Activated naive CD4-positive, alpha-beta T cell treated with anti-CD3 and anti-CD28 coated beads for 36 hours (primary cell): ENCODE measurements at regions not wholly inside any gene's neighbourhood (a gene's known extent, or its start where the extent isn't known, plus 50 kb on each side); places are given as distances from the start of the nearest gene placed in this dataset.
A peak's percentile ranks its signal among the peaks of the same experiment; 100 is the strongest.

Experiments
- CTCF ChIA-PET: fragments of 350-600 bp; sonication (Branson Sonifier 250); formaldehyde crosslinking; loops from one replicate; lab custom pipeline; 2021; ENCODE audit warnings: antibody characterized with exemption; lab: Charles Lee
- DNase-seq: peaks from one replicate; pipeline ENCODE4 v3.0.0-alpha.2; 2020
- H3K27ac Mint-ChIP-seq: one replicate; pipeline ENCODE4 v1.8.0; 2021; ENCODE audit warnings: mild to moderate bottlenecking, mixed read lengths
- H3K27me3 Mint-ChIP-seq: one replicate; pipeline ENCODE4 v1.8.0; 2021; ENCODE audit warnings: low read depth, mixed read lengths
- H3K36me3 Mint-ChIP-seq: one replicate; pipeline ENCODE4 v1.8.0; 2021; ENCODE audit warnings: low read depth, mixed read lengths
- H3K4me1 Mint-ChIP-seq: one replicate; pipeline ENCODE4 v1.8.0; 2021; ENCODE audit warnings: low read depth, mixed read lengths
- H3K4me3 Mint-ChIP-seq: one replicate; pipeline ENCODE4 v1.8.0; 2021; ENCODE audit warnings: mild to moderate bottlenecking, moderate library complexity, mixed read lengths
- H3K9me3 Mint-ChIP-seq: one replicate; pipeline ENCODE4 v1.8.0; 2021; ENCODE audit warnings: mixed read lengths
- intact Hi-C: fragments of 100-400 bp; cut with micrococcal nuclease; formaldehyde crosslinking; loops from one replicate; pipeline ENCODE4 v1.15.1; 2023

DNA sequence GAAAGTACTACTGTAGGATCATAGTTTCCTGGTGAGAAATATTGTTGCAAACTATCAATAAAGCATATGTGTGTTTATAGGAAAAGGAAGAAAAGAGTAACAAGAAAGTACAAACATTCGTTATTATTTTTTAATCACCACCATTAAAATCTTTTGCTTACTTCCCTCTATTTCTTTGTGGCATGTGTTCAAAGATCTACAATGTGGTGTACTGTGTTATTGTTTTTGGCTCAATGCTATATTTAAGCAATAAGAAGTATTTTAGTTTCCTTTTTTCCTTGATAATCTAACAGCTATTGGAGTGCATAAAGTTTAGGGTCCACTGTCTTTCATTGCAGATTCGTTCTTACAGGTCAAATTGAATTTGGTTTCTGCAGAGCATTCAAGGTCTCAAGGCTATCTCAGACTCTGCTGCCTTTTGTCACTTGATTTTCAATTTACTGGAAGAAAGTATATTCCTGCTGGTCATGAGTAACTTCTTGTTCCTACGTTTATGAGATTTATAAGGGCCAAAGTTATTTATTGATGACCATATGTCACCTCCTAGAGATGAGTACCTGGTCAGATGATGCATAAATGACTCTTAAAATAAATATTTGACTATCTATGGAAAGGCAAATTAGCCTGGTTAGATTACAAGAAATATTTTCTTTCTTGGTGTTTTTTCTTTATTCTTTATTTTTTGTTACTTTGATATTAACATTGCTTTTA, 323.0 kb downstream of the TMEM167A start:
- H3K4me1 Mint-ChIP-seq, result peaks cover 4% of the 10 kb centered on the region
- intact Hi-C loops, result no loop called here
- CTCF ChIA-PET, result no interaction called here
- no peak overlapping the region for H3K4me3 Mint-ChIP-seq
- H3K36me3 Mint-ChIP-seq, result no peaks in the 10 kb centered on the region
- H3K27ac Mint-ChIP-seq, result no peak overlapping the region
- no peaks in the 10 kb centered on the region for H3K27me3 Mint-ChIP-seq
- H3K9me3 Mint-ChIP-seq, result peaks cover 7% of the 10 kb centered on the region
- no peak for DNase-seq

DNA sequence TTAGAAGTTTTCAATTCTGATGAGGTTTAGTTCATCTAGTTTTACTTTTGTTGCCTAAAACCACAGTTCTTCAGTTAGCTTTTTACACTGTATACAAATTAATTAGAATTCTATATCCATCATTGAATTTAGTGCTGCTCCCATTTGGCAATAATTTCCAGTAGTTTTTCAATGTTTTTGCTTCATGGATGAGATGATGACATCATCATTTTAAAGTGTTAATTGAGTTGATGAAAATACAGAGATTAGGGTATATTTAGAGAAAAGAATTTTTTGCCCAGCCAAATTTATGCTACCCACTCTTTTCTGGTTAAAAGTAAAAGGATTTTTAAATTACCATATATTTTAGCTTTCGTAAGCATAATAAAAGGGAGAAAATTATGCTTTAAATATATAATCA, 323.8 kb downstream of the TMEM167A start:
- Mint-ChIP-seq H3K4me3 (no peak overlapping the region), H3K27me3 (peaks cover 1% of the 10 kb centered on the region), H3K9me3 (peaks cover 7% of the 10 kb centered on the region), H3K36me3 (no peaks in the 10 kb centered on the region), H3K27ac (no peak overlapping the region), H3K4me1 (peaks cover 12% of the 10 kb centered on the region)
- intact Hi-C loops, result no loop called here
- CTCF ChIA-PET, result no interaction called here
- DNase-seq, result no peak

DNA sequence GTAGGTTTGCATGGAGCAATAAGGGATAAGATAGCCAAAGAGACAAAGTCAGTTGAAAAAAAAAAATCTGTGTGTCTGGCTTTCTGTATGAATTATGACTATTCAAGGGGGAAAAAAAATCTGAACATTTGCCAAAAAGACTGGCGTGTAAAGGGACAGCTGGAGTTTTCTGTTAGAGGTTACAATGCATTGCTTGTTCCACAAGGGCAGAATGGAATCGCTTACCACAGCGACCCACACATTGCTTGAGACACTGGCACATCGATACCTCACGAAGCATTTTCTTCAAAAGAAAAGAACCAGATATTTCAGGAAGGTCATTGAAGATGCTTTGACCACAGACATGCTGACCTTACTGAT, 327.8 kb downstream of the TMEM167A start:
- no peak overlapping the region for H3K27ac Mint-ChIP-seq
- H3K36me3 Mint-ChIP-seq, result no peaks in the 10 kb centered on the region
- no peak overlapping the region for H3K4me3 Mint-ChIP-seq
- CTCF ChIA-PET, result no interaction called here
- H3K27me3 Mint-ChIP-seq, result peaks cover 3% of the 10 kb centered on the region
- intact Hi-C loops, result no loop called here
- DNase-seq, result no peak
- peaks cover 7% of the 10 kb centered on the region for H3K9me3 Mint-ChIP-seq
- H3K4me1 Mint-ChIP-seq, result peaks cover 18% of the 10 kb centered on the region

DNA sequence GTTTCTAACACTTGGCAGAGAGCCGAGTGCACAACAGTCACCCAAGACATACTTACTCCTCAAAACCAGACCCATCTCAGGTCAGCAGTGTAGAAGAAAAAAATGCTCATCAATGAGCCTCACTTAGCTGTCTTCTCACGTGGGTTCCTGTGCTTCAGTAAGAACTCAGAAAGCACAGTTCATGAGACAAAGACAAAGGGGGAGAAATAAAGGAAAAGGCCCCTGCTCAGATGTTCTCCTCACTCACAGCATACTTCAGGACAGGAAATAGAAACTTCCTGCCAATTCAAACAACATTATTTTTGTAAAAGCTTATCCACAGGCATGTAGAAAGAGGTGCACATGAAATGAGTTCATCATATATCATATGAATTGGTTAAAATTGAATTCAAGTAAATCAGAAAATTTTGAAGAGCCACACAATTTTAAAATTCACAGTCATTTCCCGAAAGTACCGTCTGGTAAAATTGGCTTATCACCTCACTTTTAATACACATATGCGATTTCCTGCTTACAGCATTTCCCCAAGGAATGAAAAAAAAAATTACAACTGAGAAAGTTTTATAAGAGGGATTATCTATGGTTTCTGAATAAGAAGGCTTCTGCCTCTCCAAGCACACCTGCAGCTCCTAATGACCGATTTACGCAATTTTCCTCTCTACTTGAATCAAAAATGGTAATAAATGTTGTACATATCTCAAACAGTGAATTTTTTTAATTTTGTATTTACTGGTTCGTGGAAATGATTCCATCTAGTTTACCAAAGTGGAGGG, 328.3 kb downstream of the TMEM167A start:
- DNase-seq, result peak; percentile 6
- peaks cover 3% of the 10 kb centered on the region for H3K27me3 Mint-ChIP-seq
- CTCF ChIA-PET, result no interaction called here
- H3K4me3 Mint-ChIP-seq, result no peak overlapping the region
- H3K4me1 Mint-ChIP-seq, result peaks cover 18% of the 10 kb centered on the region
- intact Hi-C loops, result no loop called here
- no peak overlapping the region for H3K27ac Mint-ChIP-seq
- H3K36me3 Mint-ChIP-seq, result no peaks in the 10 kb centered on the region
- peaks cover 7% of the 10 kb centered on the region for H3K9me3 Mint-ChIP-seq

DNA sequence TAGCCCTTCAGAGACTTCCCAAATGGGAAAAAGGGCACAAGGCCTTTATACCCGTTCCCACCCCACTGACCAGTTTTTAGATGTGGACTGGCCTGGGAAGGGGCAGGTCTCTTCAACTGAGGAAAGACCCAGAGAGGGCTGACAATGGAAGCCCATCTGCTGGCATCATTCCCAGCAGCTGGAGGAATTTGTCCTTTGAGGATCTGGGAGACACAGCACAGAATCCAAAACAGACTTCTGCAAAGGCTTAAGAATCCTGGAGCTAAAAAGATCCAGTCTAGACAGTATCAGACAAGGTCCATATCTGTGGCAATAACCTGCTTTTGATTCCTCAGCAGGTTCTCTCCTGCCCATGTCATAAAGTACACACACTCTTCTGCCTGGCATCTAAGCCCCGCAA, 329.2 kb downstream of the TMEM167A start:
- H3K36me3 Mint-ChIP-seq, result no peaks in the 10 kb centered on the region
- intact Hi-C loops, result no loop called here
- peaks cover 3% of the 10 kb centered on the region for H3K27me3 Mint-ChIP-seq
- no peak for DNase-seq
- H3K9me3 Mint-ChIP-seq, result peaks cover 7% of the 10 kb centered on the region
- peaks cover 18% of the 10 kb centered on the region for H3K4me1 Mint-ChIP-seq
- CTCF ChIA-PET, result no interaction called here
- no peak overlapping the region for H3K4me3 Mint-ChIP-seq
- H3K27ac Mint-ChIP-seq, result no peak overlapping the region

DNA sequence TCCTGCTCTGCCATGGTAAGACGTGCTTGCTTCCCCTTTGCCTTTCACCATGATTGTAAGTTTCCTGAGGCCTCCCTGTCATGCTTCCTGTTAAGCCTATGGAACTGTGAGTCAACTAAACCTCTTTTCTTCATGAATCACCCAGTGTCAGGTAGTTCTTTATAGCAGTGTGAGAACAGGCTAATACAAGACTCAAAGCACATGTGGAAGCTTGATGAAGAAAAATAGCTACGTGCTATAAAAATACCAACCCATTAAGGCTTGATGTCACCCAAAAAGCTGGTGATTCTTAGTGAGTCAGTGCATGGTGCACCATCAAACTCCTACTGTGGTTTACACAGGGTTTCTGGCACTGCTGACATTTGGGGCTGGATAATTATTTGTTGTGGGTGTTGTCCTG, 332.2 kb downstream of the TMEM167A start:
- CTCF ChIA-PET, result no interaction called here
- no peaks in the 10 kb centered on the region for H3K9me3 Mint-ChIP-seq
- peaks cover 3% of the 10 kb centered on the region for H3K27me3 Mint-ChIP-seq
- no peak overlapping the region for H3K4me3 Mint-ChIP-seq
- H3K27ac Mint-ChIP-seq, result no peak overlapping the region
- H3K36me3 Mint-ChIP-seq, result no peaks in the 10 kb centered on the region
- DNase-seq, result no peak
- peaks cover 18% of the 10 kb centered on the region for H3K4me1 Mint-ChIP-seq
- intact Hi-C loops, result no loop called here

DNA sequence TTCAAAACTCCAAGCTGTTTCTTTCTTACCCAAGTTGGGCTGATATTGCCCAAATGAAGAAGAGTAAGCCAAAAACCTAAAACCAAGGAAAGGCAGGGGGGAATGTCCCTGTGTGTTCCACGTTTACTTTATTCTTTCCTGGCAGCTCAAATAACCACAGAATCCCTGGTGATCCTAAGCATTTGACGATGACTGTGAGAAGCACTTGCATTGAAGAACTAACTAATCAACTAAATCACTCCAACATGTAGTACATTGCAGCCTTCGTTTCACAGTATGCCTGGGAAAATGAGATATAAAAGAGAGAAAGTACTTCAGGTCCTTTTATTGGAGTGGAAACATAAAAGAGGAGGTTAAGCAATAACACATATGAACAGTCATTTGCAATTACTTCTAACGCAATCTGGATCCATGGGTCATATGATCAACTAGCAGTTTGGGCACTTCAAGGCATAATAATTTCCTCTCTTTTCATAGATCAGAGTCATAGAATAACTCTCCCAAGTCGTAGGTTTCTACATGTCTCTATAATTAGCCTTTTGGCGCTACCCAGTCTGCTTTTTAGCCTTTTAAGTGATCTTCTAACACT, 338.4 kb downstream of the TMEM167A start:
- Mint-ChIP-seq H3K4me1 (no peaks in the 10 kb centered on the region), H3K9me3 (no peaks in the 10 kb centered on the region), H3K27me3 (no peaks in the 10 kb centered on the region), H3K36me3 (no peaks in the 10 kb centered on the region), H3K4me3 (no peak overlapping the region), H3K27ac (no peak overlapping the region)
- intact Hi-C loops, result no loop called here
- CTCF ChIA-PET, result no interaction called here
- no peak for DNase-seq

DNA sequence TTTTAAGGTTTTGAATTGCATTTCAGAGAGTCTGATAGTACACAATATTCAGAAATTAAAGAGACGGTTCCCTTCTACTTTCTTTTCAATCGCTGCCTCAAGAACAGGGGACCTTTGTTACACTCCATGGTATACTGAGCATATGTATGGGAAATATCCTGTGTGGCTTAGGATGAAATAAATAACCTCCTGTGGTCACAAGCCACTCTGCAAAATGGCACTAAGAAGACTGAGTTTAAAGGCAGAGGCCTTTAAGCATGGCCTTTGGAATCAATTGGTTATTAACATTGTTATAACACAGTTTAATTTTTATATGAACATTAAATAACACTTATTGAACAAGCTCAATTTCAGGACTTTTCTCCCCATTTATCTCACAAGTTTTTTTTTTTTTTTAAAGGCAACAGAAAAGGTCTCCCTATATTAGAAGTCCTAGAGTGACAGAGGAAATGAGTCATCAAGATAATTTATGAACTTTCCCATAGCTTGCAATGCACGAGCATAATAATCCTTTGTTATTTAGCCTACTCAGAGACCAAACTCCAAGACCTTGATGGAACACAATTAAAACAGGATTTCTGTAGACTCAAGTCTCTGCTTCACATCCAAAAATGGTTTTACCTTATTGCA, 341.9 kb downstream of the TMEM167A start:
- intact Hi-C loops, result no loop called here
- CTCF ChIA-PET, result interaction anchor here (0.7 kb wide), 1 partner anchor 11 kb away, joined by 4 read pairs; no protein-coding TSS in a partner anchor
- no peaks in the 10 kb centered on the region for H3K36me3 Mint-ChIP-seq
- no peak overlapping the region for H3K4me3 Mint-ChIP-seq
- no peaks in the 10 kb centered on the region for H3K4me1 Mint-ChIP-seq
- no peak overlapping the region for H3K27ac Mint-ChIP-seq
- DNase-seq, result no peak
- no peaks in the 10 kb centered on the region for H3K9me3 Mint-ChIP-seq
- H3K27me3 Mint-ChIP-seq, result peaks cover 5% of the 10 kb centered on the region

DNA sequence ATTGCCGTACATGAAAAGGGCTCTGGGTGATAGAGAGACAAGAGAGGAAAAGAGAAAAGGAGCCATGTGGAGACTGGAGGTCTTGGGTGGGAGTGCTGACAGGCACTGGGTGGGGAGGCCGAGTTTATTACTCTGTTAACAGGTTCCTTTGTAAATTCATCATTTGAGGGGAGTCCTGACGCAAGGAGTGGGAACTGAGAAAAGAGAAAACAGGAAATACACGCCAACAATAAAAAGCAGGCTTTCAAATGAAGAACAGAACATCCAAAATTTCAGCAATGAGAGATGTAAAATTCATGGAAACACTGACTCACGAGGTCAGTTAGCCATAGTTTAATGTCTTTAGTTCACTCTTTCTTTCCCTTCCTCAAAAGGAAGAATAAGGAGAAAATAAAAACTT, 342.8 kb downstream of the TMEM167A start:
- intact Hi-C loops, result no loop called here

DNA sequence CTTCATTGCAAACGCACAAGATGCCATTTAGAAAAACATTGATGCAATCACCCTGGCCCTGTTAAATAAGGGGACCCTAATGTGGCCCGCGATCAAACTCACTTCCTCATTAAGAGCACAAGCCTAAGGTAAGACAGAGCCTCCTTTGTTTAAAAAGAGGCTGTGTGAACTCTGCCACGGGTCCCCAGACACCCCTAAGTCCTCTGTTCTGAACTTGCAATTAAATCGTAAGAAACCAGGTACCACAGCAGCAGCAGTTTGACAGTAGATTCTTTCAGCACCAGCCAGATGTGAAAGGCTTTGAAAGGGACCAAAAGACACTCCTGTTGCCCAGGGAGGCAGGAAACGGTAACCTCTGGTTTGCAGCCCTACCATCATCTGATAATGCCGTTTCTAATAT, 346.3 kb downstream of the TMEM167A start:
- Mint-ChIP-seq H3K36me3 (no peaks in the 10 kb centered on the region), H3K27me3 (peaks cover 5% of the 10 kb centered on the region), H3K9me3 (no peaks in the 10 kb centered on the region), H3K4me1 (no peaks in the 10 kb centered on the region), H3K27ac (no peak overlapping the region), H3K4me3 (no peak overlapping the region)
- no peak for DNase-seq
- CTCF ChIA-PET, result no interaction called here
- intact Hi-C loops, result no loop called here

More for the DNA sequence above, 342.8 kb downstream of the TMEM167A start:
- H3K27ac Mint-ChIP-seq, result no peak overlapping the region
- H3K27me3 Mint-ChIP-seq, result peaks cover 5% of the 10 kb centered on the region
- H3K36me3 Mint-ChIP-seq, result no peaks in the 10 kb centered on the region
- CTCF ChIA-PET, result no interaction called here
- no peaks in the 10 kb centered on the region for H3K4me1 Mint-ChIP-seq
- H3K4me3 Mint-ChIP-seq, result no peak overlapping the region
- H3K9me3 Mint-ChIP-seq, result no peaks in the 10 kb centered on the region
- no peak for DNase-seq

DNA sequence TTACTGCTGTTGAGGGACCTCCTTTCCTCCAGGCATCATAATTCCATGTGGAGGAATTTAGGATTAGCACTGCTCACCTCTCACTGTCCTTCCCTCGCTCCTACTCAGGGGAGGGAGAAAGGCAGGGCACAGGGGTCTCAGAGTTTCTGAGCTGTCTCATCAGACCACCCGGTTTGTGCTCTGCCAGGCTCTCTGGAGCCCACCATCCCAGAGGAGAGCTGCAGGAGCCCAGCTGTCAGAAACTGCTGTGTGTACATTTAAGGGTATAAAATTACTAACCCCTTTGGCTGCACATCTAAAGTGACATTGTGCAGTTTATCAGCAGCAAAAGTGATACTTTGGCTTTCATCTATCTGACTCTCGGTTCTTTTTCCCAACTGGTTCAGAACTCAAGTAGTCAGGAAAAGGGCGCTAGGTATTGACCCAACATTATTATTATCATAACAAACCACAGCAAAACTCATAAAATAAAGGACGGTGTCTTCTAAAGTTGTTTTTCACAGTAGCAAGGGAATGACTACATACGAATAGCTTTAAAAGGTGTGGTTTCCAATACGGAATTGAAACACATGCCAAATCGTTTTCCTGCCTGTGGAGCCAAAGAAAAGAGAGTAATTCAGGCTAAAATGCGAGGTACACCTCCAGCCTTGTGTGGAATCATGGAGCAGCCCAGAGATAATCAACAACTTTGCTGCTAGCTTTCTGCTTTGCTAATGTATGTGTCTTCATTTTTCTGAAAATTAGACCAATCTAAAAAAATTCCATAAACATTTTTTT, 348.1 kb downstream of the TMEM167A start:
- no peak overlapping the region for H3K27ac Mint-ChIP-seq
- intact Hi-C loops, result no loop called here
- no peak for DNase-seq
- H3K27me3 Mint-ChIP-seq, result peaks cover 5% of the 10 kb centered on the region
- H3K4me1 Mint-ChIP-seq, result no peaks in the 10 kb centered on the region
- H3K36me3 Mint-ChIP-seq, result no peaks in the 10 kb centered on the region
- CTCF ChIA-PET, result no interaction called here
- H3K9me3 Mint-ChIP-seq, result no peaks in the 10 kb centered on the region
- H3K4me3 Mint-ChIP-seq, result no peak overlapping the region

DNA sequence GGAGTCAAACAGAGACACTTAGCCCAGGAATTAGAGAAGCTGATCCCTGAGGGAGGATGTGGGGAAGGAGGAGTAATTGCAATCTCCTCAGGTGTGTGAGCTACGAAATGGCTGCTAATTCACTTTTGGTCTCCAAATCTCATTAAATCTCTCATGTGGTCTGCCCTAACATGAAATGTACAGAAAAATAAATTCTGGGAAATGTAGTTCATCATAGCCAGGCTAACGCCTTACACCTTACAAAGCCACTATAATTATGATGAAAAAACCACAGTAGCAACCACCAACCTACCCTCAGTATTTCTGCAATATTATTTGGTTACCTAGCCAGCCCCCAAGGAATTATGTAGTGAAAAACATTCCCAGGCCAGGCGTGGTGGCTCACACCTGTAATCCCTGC, 354.0 kb downstream of the TMEM167A start:
- DNase-seq, result no peak
- Mint-ChIP-seq H3K4me1 (no peaks in the 10 kb centered on the region), H3K9me3 (no peaks in the 10 kb centered on the region), H3K4me3 (no peak overlapping the region), H3K27me3 (no peaks in the 10 kb centered on the region), H3K27ac (no peak overlapping the region), H3K36me3 (no peaks in the 10 kb centered on the region)
- intact Hi-C loops, result no loop called here
- CTCF ChIA-PET, result no interaction called here
